HEK293T (cell line): ENCODE measurements at regions not wholly inside any gene's neighbourhood (a gene's known extent, or its start where the extent isn't known, plus 50 kb on each side); places are given as distances from the start of the nearest gene placed in this dataset.

Experiments used
- ARNT ChIP-seq: fragments of 450-650 bp; IDR thresholded peaks from 2 replicates; pipeline ENCODE4 v1.6.1; 2017; ENCODE audit warnings: mild to moderate bottlenecking
- BHLHE40 ChIP-seq: fragments of 450-650 bp; IDR thresholded peaks from 2 replicates; pipeline ENCODE4 v1.6.1; 2016; ENCODE audit warnings: mild to moderate bottlenecking, moderate library complexity, borderline replicate concordance
- ELF4 ChIP-seq: fragments of 450-650 bp; IDR thresholded peaks from 2 replicates; pipeline ENCODE4 v1.6.1; 2017; ENCODE audit warnings: antibody characterized with exemption
- FOXA1 ChIP-seq: fragments of 450-650 bp; IDR thresholded peaks from 2 replicates; pipeline ENCODE4 v1.6.1; 2016; ENCODE audit warnings: mild to moderate bottlenecking
- FOXK2 ChIP-seq: fragments of 450-650 bp; IDR thresholded peaks from 2 replicates; pipeline ENCODE4 v1.6.1; 2016; ENCODE audit warnings: mild to moderate bottlenecking
- HDGF ChIP-seq: fragments of 450-650 bp; IDR thresholded peaks from 2 replicates; pipeline ENCODE4 v1.6.1; 2017; ENCODE audit warnings: antibody characterized with exemption, borderline replicate concordance
- NFRKB ChIP-seq: fragments of 450-650 bp; IDR thresholded peaks from 2 replicates; pipeline ENCODE4 v1.6.1; 2016; ENCODE audit warnings: mild to moderate bottlenecking, moderate library complexity
- SUZ12 ChIP-seq: fragments of 450-650 bp; IDR thresholded peaks from 2 replicates; pipeline ENCODE4 v1.6.1; 2016; ENCODE audit warnings: mild to moderate bottlenecking
- TARDBP ChIP-seq: fragments of 450-650 bp; IDR thresholded peaks from 2 replicates; pipeline ENCODE4 v1.6.1; 2016
- ZNF384 ChIP-seq: fragments of 450-650 bp; IDR thresholded peaks from 2 replicates; pipeline ENCODE4 v1.6.1; 2016

GRCh38 chr1:116218922-116219321, 107.7 kb downstream of the MAB21L3 start:
- TF ChIP-seq ARNT (no peak), SUZ12 (no peak), FOXK2 (no peak), BHLHE40 (no peak), FOXA1 (no peak), ELF4 (no peak), ZNF384 (no peak), NFRKB (no peak), TARDBP (no peak), HDGF (no peak)
